Fibroblast of peridontal ligament (primary cell): ENCODE measurements at regions not wholly inside any gene's neighbourhood (a gene's known extent, or its start where the extent isn't known, plus 50 kb on each side); places are given as distances from the start of the nearest gene placed in this dataset.

Experiments
- DNase-seq: peaks from one replicate; pipeline ENCODE4 v3.0.0-alpha.2; 2010; ENCODE audit errors: extremely low read depth

- DNase-seq = no peak
These were observed 59.8 kb upstream of the TBPL2 start for GRCh38 chr14:55500219-55500701.

- DNase-seq = no peak
These were observed 60.3 kb upstream of the TBPL2 start for GRCh38 chr14:55500708-55501107.

DNA sequence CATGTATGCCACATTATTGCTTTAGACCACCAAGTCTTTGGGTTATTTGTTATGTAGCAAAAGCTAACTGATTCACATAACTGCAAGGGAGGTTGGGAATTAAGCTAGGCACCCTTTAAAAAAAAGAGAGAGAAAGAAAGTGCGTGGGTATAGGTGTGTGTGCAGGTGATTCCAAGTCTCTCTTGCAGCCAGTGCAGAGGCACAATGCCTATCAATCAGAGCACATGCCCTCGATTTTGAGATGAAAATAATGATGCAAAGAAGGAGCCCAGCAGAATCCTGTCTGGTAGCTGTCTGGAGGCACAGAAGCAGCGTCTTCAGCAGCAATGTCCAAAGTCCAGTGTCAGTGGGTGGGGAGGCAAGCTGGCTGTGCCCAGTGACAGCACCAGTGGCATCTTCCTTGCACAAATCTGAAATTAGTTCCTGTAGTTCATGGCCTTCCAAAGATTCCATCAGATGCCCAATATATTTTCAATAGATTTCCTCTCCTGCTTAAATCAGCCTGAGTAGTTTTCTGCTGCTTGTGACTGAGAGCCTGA lies 62.4 kb upstream of the TBPL2 start:
- no peak for DNase-seq

- DNase-seq = no peak
These were observed 65.4 kb upstream of the TBPL2 start for GRCh38 chr14:55505846-55506245.

GRCh38 chr14:55508676-55509075 lies 68.3 kb upstream of the TBPL2 start:
- peak; percentile 84 for DNase-seq

DNA sequence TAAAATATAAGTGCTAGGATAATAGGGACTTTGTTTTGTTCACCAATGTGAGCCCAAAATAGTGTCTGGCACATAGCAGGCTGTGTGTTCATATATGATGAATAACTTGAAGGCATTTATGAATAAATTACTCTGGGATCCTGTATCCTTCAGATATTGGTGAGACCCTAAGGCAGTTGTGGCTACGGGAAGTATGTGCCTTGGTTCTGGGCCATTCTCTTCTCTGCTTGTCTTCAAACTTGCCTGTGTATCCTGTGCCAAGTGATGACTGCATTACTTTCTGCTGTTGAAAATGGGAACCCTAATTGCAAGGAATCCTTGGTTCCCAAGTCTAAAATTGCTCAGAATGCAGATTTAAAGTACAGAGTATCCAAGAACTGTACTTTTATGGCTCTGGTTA lies 67.6 kb upstream of the KTN1 start:
- peak; percentile 90 for DNase-seq

DNA sequence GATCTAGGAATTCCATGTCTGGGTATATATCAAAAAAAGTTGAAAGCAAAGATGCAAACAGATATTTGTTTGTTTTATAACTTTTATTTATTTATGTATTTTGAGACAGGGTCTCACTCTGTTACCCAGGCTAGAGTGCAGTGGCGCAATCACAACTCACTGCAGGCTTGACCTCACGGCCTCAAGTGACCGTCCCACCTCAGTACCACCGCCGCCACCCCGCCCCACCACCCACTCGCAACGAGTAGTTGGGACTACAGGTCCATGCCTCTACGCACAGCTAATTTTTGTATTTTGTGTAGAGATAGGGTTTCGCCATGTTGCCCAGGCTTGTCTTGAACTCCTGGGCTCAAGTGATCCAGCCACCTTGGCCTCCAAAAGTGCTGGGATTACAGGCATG lies 66.5 kb upstream of the KTN1 start:
- no peak for DNase-seq

GRCh38 chr14:55514819-55515490 lies 65.1 kb upstream of the KTN1 start:
- peak; percentile 88 for DNase-seq

GRCh38 chr14:55516776-55517175 lies 63.2 kb upstream of the KTN1 start:
- DNase-seq = no peak

- peak; percentile 40 for DNase-seq
These were observed 61.6 kb upstream of the KTN1 start for GRCh38 chr14:55518391-55518790.

GRCh38 chr14:55519473-55520080 lies 60.4 kb upstream of the KTN1 start:
- DNase-seq = no peak

- no peak for DNase-seq
These were observed 56.7 kb upstream of the KTN1 start for GRCh38 chr14:55523321-55523720.
